IgD-negative memory B cell (primary cell): ENCODE measurements at regions not wholly inside any gene's neighbourhood (a gene's known extent, or its start where the extent isn't known, plus 50 kb on each side); places are given as distances from the start of the nearest gene placed in this dataset.

ENCODE experiments used
- H3K27ac Mint-ChIP-seq, 3 donors: one replicate each; pipeline ENCODE4 v1.8.0; 2020 to 2022; ENCODE audit warnings: mild to moderate bottlenecking in 3 of 3, mixed read lengths in 3 of 3, moderate library complexity in 1 of 3
- H3K27me3 Mint-ChIP-seq: one replicate; pipeline ENCODE4 v1.8.0; 2021; ENCODE audit warnings: mixed read lengths
- H3K36me3 Mint-ChIP-seq: one replicate; pipeline ENCODE4 v1.8.0; 2020; ENCODE audit warnings: mild to moderate bottlenecking, mixed read lengths
- H3K4me1 Mint-ChIP-seq, 3 donors: one replicate each; pipeline ENCODE4 v1.8.0; 2020 to 2022; ENCODE audit warnings: mixed read lengths in 3 of 3, mild to moderate bottlenecking in 1 of 3
- H3K4me3 Mint-ChIP-seq, 4 donors: one replicate each; pipeline ENCODE4 v1.8.0; 2020 to 2022; ENCODE audit warnings: mild to moderate bottlenecking in 4 of 4, mixed read lengths in 4 of 4, moderate library complexity in 3 of 4
- H3K9me3 Mint-ChIP-seq, 3 donors: one replicate each; pipeline ENCODE4 v1.8.0; 2020 to 2021; ENCODE audit warnings: mixed read lengths in 3 of 3, mild to moderate bottlenecking in 1 of 3

DNA sequence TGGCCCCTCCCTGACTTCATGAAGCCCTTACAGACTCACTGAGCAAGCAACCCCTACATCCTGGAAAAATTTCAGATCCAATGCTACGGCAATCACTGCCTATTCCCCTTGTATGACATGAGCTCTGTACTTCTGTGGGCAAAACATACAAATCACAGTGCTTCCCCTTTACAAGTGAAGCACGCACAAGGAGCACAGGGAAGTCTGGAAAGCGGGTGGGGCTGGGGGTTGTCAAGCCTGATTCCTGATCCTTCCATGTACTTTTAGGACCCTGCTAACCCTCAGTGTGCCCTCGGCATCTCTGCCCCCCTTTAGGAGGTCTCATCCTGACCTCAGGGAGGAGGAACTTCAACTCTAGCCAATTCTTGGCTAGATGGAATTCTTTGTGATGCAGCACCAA is 405.7 kb upstream of the POU3F1 start:
- Mint-ChIP-seq H3K4me1 (no peaks in the 10 kb centered on the region), H3K36me3 (no peaks in the 10 kb centered on the region), H3K27me3 (no peaks in the 10 kb centered on the region), H3K4me3 (no peak overlapping the region), H3K27ac (no peak overlapping the region), H3K9me3 (peaks cover 0 to 5% (median 0%) of the 10 kb centered on the region in 3 donors)

DNA sequence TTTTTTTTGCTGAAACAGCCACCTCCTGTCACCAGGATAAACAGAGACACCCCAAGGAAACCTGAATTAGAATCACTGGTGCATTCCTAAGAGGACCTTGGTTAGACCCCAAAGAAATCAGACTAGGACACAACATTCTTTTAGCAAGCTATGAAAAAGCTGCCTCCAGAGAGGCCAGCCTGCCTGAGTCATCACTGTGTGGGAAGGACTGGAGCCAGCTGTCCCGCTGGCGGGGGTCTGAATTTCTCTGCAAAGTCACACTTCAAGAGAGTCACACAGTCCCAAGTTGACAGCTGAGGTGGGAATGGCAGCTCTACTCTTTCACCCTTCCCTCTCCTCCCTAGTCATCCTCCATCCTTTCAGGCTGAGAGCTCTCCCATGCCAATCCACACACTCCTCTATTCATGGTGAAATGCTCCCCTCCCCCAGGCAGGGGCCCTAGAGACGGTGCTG is 405.0 kb upstream of the POU3F1 start:
- H3K27ac Mint-ChIP-seq = no peak overlapping the region
- peaks cover 0 to 5% (median 0%) of the 10 kb centered on the region in 3 donors for H3K9me3 Mint-ChIP-seq
- H3K4me3 Mint-ChIP-seq = no peak overlapping the region
- peaks cover 1% of the 10 kb centered on the region for H3K36me3 Mint-ChIP-seq
- peaks cover 1% of the 10 kb centered on the region for H3K27me3 Mint-ChIP-seq
- peaks cover 0 to under 1% (median 0%) of the 10 kb centered on the region in 3 donors for H3K4me1 Mint-ChIP-seq

DNA sequence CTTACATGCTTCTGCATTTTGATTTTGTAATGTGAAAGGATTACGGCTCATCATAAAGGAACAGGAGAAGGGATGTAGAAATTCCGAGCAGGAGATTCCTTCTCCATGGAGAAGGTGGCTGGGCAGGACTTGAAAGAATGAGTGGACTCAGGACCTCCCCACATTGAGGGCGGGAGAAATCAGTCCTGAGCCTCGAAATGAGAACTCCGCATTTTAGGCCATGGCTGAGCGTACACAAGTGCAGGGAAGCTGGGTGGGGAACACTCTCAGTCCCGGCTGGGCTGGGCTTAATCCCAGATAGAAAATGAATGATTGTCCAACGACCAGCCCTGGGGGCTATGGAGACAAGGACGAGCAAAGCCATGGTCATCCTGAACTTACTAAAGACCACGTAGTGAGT is 402.3 kb upstream of the POU3F1 start:
- Mint-ChIP-seq H3K27ac (no peak overlapping the region), H3K4me1 (peaks cover 0 to 3% (median 0%) of the 10 kb centered on the region in 3 donors), H3K36me3 (peaks cover 2% of the 10 kb centered on the region), H3K4me3 (peak overlapping the region in 1 of 4 donors; percentile 2), H3K27me3 (peaks cover 8% of the 10 kb centered on the region), H3K9me3 (peaks cover 0 to 2% (median 0%) of the 10 kb centered on the region in 3 donors)

DNA sequence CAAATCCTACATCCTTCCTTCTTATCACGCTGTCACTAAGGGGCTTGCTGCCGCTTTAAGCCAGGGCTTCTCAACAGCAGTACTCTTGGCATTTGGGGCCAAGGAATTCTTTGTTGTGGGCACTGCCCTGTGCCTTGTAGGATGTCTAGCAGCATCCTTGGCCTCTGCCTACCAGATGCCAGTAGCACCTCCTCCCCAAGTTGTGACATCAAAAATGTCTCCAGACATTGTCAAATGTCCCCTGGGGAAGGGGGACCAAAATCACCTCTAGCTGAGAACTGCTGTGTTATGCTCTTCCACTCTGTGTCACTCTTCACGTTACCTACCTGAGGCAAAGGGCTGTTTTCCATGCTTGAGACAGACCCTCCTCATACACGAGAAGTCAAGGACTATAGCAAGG is 400.3 kb upstream of the POU3F1 start:
- no peak overlapping the region for H3K27ac Mint-ChIP-seq
- H3K9me3 Mint-ChIP-seq = peaks cover 2 to 5% (median 2%) of the 10 kb centered on the region in 3 donors
- H3K36me3 Mint-ChIP-seq = peaks cover 2% of the 10 kb centered on the region
- peaks cover 11% of the 10 kb centered on the region for H3K27me3 Mint-ChIP-seq
- peaks cover 0 to 3% (median 0%) of the 10 kb centered on the region in 3 donors for H3K4me1 Mint-ChIP-seq
- H3K4me3 Mint-ChIP-seq = no peak overlapping the region

DNA sequence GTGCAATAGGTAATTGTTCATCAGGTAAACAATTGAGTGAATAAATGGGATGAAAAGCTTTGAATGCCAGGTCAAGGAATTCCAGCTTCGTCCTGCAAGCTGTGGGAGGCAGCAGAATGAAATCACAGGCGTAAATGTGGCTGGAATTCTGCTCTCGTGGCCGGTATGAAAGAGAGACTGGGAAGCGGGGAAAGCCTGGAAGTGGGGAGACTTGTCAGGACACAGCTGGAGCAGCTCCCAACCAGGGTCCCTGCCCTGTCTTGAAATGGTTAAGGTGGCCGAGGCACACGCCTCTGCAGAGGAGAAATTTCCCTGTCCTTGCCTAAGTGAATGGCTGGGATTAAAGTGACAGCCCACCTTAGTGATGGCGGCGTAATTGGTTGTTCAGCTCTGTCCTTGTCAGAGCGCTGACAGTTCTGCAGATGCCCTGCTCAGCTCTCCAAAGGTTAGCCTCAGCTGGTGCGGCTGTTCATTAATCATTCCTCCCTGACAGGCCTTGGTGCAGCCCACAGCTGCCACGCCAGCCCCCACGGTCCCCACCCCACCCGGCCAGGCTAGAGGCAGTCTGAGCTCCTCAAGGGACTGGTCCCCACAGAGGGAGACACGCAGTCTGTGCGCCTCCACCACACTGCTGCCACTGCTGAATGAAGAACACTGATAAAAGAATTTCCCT is 398.3 kb upstream of the POU3F1 start:
- peaks cover 19% of the 10 kb centered on the region for H3K27me3 Mint-ChIP-seq
- peaks cover 4% of the 10 kb centered on the region for H3K36me3 Mint-ChIP-seq
- H3K4me1 Mint-ChIP-seq = peaks cover 0 to 3% (median 0%) of the 10 kb centered on the region in 3 donors
- H3K27ac Mint-ChIP-seq = no peak overlapping the region
- peaks cover 7 to 22% (median 21%) of the 10 kb centered on the region in 3 donors for H3K9me3 Mint-ChIP-seq
- no peak overlapping the region for H3K4me3 Mint-ChIP-seq

DNA sequence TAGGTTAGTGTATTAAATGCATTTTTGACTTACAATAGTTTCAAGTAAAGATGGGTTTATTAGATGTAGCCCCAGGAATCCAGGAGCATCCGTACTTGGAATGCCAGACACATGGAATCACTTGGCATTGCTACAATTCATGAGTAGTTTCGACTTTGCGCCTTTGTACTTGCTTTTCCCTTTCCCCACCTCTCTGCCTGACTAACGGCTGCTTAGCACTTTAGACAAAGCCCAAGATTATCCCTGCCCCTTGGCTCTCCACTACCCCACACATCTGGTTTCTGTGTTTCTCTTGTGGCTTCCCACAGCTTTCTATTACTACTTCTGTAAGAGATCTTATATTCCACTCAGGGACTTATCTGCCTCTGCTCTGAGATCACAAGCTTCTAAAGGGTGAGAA is 397.7 kb upstream of the POU3F1 start:
- no peak overlapping the region for H3K27ac Mint-ChIP-seq
- H3K36me3 Mint-ChIP-seq = peaks cover 5% of the 10 kb centered on the region
- H3K4me3 Mint-ChIP-seq = no peak overlapping the region
- peaks cover 7 to 23% (median 21%) of the 10 kb centered on the region in 3 donors for H3K9me3 Mint-ChIP-seq
- H3K27me3 Mint-ChIP-seq = peaks cover 19% of the 10 kb centered on the region
- peaks cover 0 to 3% (median 0%) of the 10 kb centered on the region in 3 donors for H3K4me1 Mint-ChIP-seq

DNA sequence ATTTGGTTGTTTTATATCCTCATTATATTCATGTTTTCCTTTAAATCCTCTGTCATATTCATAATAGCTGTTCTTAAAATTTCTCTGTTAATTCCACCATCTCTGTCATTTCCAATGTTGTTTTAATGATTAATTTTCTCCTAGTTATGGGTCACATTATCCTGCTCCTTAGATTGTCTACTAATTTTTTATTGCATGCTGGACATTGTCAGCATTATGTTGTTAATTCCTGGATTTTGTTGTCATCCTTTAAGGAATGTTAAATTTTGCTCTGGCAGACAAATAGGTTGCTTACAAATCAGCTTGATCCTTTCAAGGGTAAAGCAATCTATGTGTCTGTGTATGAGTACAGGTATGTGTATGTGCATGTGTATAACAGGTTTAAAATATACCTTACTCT is 393.8 kb upstream of the POU3F1 start:
- Mint-ChIP-seq H3K27ac (no peak overlapping the region), H3K9me3 (peaks cover 7 to 23% (median 19%) of the 10 kb centered on the region in 3 donors), H3K27me3 (peaks cover 16% of the 10 kb centered on the region)

DNA sequence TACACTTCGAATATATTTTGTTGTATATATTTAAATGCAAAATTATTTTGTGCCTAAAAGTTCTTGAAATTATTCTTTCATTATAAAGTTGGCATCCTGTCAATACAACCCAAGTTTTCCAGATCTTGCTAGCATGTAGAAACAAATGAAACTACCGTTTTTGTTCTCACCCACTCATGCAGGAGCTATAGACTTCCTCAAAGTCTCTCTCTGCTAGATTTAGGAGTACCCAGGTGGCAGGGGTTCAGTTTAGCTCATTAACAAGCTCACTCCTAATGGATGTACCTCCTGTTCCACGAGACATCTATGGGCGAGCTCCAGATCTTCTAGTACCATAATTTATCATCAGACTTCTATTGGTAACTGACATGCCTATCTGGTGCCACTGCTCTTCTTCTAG is 390.2 kb upstream of the POU3F1 start:
- Mint-ChIP-seq H3K27me3 (peaks cover 7% of the 10 kb centered on the region), H3K27ac (no peak overlapping the region), H3K9me3 (peaks cover 4 to 20% (median 14%) of the 10 kb centered on the region in 3 donors), H3K36me3 (peaks cover 3% of the 10 kb centered on the region), H3K4me3 (no peak overlapping the region), H3K4me1 (peaks cover 5 to 7% (median 6%) of the 10 kb centered on the region in 3 donors)

More for the DNA sequence above, 393.8 kb upstream of the POU3F1 start:
- Mint-ChIP-seq H3K4me3 (no peak overlapping the region), H3K36me3 (peaks cover 3% of the 10 kb centered on the region), H3K4me1 (peaks cover 5 to 6% (median 5%) of the 10 kb centered on the region in 3 donors)

DNA sequence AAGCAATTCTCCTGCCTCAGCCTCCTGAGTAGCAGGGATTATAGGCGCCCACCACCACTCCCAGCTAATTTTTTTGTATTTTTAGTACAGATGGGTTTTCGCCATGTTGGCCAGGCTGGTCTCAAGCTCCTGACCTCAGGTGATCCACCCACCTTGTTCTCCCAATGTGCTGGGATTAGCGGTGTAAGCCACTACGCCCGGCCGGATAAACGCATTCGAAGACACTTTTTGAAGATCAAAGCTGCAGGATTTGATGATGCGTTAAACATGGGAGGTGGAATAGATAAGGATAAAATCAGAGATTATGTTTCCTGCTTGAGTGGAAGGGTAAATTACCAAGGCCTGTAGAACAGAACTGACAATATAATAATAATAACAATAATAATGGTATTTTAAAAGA is 389.4 kb upstream of the POU3F1 start:
- Mint-ChIP-seq H3K4me3 (no peak overlapping the region), H3K9me3 (peaks cover 1 to 12% (median 8%) of the 10 kb centered on the region in 3 donors), H3K27ac (no peak overlapping the region), H3K36me3 (peaks cover 3% of the 10 kb centered on the region), H3K27me3 (peaks cover 2% of the 10 kb centered on the region), H3K4me1 (peaks cover 5 to 7% (median 6%) of the 10 kb centered on the region in 3 donors)

DNA sequence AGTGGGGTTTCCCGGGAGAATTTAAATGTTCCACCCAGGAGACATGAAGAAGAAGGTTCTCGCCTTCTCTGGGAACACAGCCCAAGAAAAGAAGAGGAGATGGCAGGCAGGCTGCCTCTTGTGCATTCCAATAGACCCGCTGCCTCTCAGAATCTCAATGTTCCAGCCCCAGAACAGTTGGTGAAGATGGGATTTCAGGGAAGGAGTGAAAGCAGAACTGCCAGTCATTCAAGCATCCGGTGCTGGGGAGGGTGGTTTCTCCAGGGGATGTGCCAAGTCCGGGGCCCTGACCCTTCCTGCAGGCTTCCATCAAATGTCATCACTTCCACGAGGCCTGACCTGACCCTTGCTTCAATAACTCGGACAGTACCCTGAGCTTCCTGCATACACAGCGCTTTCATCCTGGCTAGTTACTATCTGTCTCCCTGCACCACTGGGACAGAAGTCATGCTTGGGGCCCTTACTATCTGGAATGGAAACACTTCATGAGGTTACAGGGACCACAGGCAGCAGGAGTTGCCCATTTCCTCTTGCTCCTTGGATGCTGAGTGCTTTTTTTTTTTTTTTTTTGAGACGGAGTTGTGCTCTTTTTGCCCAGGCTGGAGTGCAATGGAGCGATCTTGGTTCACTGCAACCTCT is 386.6 kb upstream of the POU3F1 start:
- H3K27me3 Mint-ChIP-seq = peaks cover 2% of the 10 kb centered on the region
- peaks cover 5 to 7% (median 6%) of the 10 kb centered on the region in 3 donors for H3K4me1 Mint-ChIP-seq
- H3K27ac Mint-ChIP-seq = no peak overlapping the region
- no peak overlapping the region for H3K4me3 Mint-ChIP-seq
- H3K9me3 Mint-ChIP-seq = no peaks in the 10 kb centered on the region
- no peaks in the 10 kb centered on the region for H3K36me3 Mint-ChIP-seq

DNA sequence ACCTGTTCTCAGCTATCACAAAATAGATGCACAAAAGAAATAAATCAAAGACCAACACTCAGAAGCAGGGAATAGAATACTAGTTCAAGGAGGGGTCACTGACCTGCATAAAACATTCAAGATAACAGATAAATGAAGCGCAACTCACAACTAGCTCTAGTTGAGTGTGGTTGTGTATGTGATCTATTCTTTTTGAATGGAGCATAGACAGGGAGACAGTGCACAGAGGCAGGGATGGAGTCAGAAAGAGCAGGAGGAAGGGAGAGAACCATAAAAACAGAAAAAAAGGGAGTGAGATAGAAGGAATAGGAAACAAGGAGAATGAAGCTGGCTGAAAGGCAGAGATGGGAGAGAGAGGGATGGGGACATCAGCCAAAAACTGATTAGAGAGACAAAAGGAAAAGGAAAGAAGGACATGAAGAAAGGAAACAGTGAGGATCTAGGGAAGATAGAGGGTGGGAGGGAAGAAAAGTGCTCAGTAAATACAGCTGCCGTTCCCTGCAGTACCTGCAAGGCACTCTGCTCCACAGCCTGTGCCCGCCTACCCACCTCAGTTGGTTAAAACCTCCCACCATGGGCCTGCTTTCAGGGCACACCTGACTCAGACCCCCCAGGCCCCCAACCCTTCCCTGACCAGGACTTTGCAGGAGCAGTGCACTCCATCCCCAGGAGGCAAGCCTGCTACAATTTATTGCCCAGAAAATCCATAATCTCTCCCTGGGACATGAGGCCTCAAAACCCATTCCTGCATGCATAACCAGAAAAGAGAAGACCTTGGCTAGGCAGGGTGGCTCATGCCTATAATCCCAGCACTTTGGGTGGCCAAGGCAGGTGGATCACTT is 385.2 kb upstream of the POU3F1 start:
- H3K27ac Mint-ChIP-seq = no peak overlapping the region
- no peaks in the 10 kb centered on the region for H3K36me3 Mint-ChIP-seq
- no peak overlapping the region for H3K4me3 Mint-ChIP-seq
- no peaks in the 10 kb centered on the region for H3K9me3 Mint-ChIP-seq
- peaks cover under 1 to 4% (median 1%) of the 10 kb centered on the region in 3 donors for H3K4me1 Mint-ChIP-seq
- peaks cover 2% of the 10 kb centered on the region for H3K27me3 Mint-ChIP-seq

DNA sequence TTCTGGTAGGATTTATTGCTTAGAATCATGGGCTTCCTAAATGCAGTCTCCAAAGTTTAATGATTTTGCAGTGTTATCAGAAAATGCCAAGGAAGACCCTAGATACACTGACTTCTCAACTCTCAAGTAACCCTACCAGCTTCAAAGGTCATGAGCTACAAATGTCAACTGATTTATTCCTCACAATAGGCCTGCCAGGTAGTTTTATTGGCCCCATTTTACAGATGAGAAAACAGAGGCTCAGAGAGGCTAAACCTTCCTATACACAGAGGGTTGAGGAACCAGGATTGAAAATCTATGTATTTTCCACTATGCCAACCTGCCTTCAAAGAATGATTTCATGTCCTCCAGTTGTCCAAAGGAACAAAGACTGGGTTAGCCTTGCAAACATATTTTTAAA is 384.4 kb upstream of the POU3F1 start:
- Mint-ChIP-seq H3K4me3 (no peak overlapping the region), H3K27ac (no peak overlapping the region), H3K27me3 (peaks cover 7% of the 10 kb centered on the region), H3K4me1 (peaks cover 0 to 2% (median 0%) of the 10 kb centered on the region in 3 donors), H3K36me3 (no peaks in the 10 kb centered on the region), H3K9me3 (no peaks in the 10 kb centered on the region)

DNA sequence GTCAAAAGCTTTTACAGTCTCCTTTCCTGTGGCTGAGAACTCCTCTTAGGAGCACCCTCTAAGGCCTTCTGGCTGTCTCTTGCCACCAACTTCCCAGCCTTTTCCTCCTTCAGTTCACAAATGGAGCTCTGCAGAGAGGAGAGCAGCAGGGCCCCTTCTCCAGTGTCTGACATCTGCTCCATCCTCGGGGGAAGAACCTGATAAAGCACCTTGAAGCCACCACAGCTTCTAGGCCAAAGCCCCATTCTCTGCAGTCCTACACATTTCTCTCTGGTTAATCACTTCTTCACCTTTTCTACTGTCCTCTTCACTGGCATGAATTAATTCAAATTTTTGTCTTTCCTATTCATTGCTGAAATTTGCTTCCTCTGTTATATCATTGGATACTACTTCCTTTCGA is 378.1 kb upstream of the POU3F1 start:
- Mint-ChIP-seq H3K9me3 (peaks cover 0 to 5% (median 0%) of the 10 kb centered on the region in 3 donors), H3K27me3 (peaks cover 5% of the 10 kb centered on the region)

DNA sequence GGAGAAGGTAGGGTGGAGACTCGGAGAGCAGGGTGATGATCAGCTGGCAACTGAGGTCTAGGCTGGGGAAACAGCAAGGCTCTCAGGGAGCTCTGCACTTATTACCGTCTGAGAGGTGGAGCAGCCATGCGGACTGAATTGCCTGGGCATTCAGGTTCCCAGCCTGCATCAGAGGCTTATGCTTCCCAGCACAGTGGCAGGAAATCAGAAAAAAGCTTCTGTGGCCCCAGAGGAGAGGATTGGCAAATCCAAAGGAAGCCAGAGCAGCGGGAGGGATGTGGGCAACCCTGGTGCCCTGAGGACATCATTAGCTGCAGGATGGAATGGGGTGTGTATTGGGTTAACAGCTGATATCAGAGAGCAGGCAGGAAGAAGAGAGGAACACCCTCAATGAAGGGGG is 374.1 kb upstream of the POU3F1 start:
- Mint-ChIP-seq H3K4me3 (no peak overlapping the region), H3K27me3 (no peaks in the 10 kb centered on the region), H3K36me3 (peaks cover 4% of the 10 kb centered on the region), H3K27ac (no peak overlapping the region), H3K9me3 (peaks cover 1 to 10% (median 4%) of the 10 kb centered on the region in 3 donors), H3K4me1 (no peaks in the 10 kb centered on the region)

More for the DNA sequence above, 378.1 kb upstream of the POU3F1 start:
- no peak overlapping the region for H3K27ac Mint-ChIP-seq
- H3K36me3 Mint-ChIP-seq = peaks cover 2% of the 10 kb centered on the region
- no peak overlapping the region for H3K4me3 Mint-ChIP-seq
- H3K4me1 Mint-ChIP-seq = no peaks in the 10 kb centered on the region
